Astrocyte (in vitro differentiated cells and primary cell): ENCODE measurements at regions not wholly inside any gene's neighbourhood (a gene's known extent, or its start where the extent isn't known, plus 50 kb on each side); places are given as distances from the start of the nearest gene placed in this dataset.

Source experiments
- DNase-seq: peaks from one replicate; pipeline ENCODE4 v3.0.0-alpha.2; 2010; ENCODE audit warnings: low read depth
- FAIRE-seq: peaks from 2 replicates; lab custom pipeline; 2011; peaks lifted over from hg19 to GRCh38; lab: Jason Lieb, UNC
- H2AFZ ChIP-seq: 2 replicates; pipeline ENCODE4 v1.6.0; 2012; ENCODE audit warnings: low read depth, low read length, inconsistent platforms
- H3K27ac ChIP-seq: 2 replicates; pipeline ENCODE4 v1.5.1; 2011; ENCODE audit warnings: low read depth, low read length, inconsistent platforms
- H3K27me3 ChIP-seq: 2 replicates; pipeline ENCODE4 v1.6.0; 2011; ENCODE audit warnings: low read length, inconsistent platforms; ENCODE audit not compliant: insufficient read depth
- H3K36me3 ChIP-seq: 2 replicates; pipeline ENCODE4 v1.5.1; 2011; ENCODE audit warnings: low read length, inconsistent platforms; ENCODE audit not compliant: insufficient read depth
- H3K4me1 ChIP-seq: 2 replicates; pipeline ENCODE4 v1.5.1; 2011; ENCODE audit warnings: low read length, inconsistent platforms; ENCODE audit not compliant: insufficient read depth
- H3K4me2 ChIP-seq: 2 replicates; pipeline ENCODE4 v1.6.0; 2012; ENCODE audit warnings: low read length, inconsistent platforms
- H3K4me3 ChIP-seq: 2 replicates; pipeline ENCODE4 v1.5.1; 2011; ENCODE audit warnings: low read depth, mild to moderate bottlenecking, low read length, inconsistent platforms; ENCODE audit not compliant: insufficient read depth
- H3K79me2 ChIP-seq: 2 replicates; pipeline ENCODE4 v1.6.0; 2012; ENCODE audit warnings: mild to moderate bottlenecking, low read length, inconsistent platforms; ENCODE audit not compliant: insufficient read depth
- H3K9ac ChIP-seq: 2 replicates; pipeline ENCODE4 v1.6.0; 2012; ENCODE audit warnings: mild to moderate bottlenecking, low read length, inconsistent platforms
- H3K9me3 ChIP-seq: 2 replicates; pipeline ENCODE4 v1.5.1; 2012; ENCODE audit warnings: low read depth, mild to moderate bottlenecking, low read length, inconsistent platforms; ENCODE audit not compliant: insufficient read depth
- H4K20me1 ChIP-seq: 2 replicates; pipeline ENCODE4 v1.6.0; 2012; ENCODE audit warnings: low read length, inconsistent platforms; ENCODE audit not compliant: insufficient read depth
- H3K27ac Mint-ChIP-seq: one replicate; pipeline ENCODE4 v1.8.0; 2021; ENCODE audit warnings: mild to moderate bottlenecking, mixed read lengths; ENCODE audit not compliant: unreplicated experiment
- H3K27me3 Mint-ChIP-seq: one replicate; pipeline ENCODE4 v1.8.0; 2021; ENCODE audit warnings: low read depth, mixed read lengths; ENCODE audit not compliant: unreplicated experiment
- H3K36me3 Mint-ChIP-seq: one replicate; pipeline ENCODE4 v1.8.0; 2021; ENCODE audit warnings: low read depth, mixed read lengths; ENCODE audit not compliant: unreplicated experiment
- H3K4me1 Mint-ChIP-seq: one replicate; pipeline ENCODE4 v1.8.0; 2021; ENCODE audit warnings: low read depth, mixed read lengths; ENCODE audit not compliant: unreplicated experiment
- H3K4me3 Mint-ChIP-seq: one replicate; pipeline ENCODE4 v1.8.0; 2021; ENCODE audit warnings: mild to moderate bottlenecking, moderate library complexity, mixed read lengths; ENCODE audit not compliant: unreplicated experiment
- H3K9me3 Mint-ChIP-seq: one replicate; pipeline ENCODE4 v1.8.0; 2021; ENCODE audit warnings: mild to moderate bottlenecking, mixed read lengths; ENCODE audit not compliant: unreplicated experiment
- EZH2 ChIP-seq: IDR thresholded peaks from 2 replicates; pipeline ENCODE4 v1.6.1; 2012; ENCODE audit warnings: mild to moderate bottlenecking, low read length, inconsistent platforms; ENCODE audit not compliant: insufficient read depth
- TF ChIP-seq, protein P1 (sequence below): IDR thresholded peaks from 2 replicates; pipeline ENCODE4 v1.5.1; 2011; ENCODE audit warnings: low read depth, mild to moderate bottlenecking, inconsistent platforms, low read length, moderate library complexity; ENCODE audit not compliant: insufficient read depth

DNA sequence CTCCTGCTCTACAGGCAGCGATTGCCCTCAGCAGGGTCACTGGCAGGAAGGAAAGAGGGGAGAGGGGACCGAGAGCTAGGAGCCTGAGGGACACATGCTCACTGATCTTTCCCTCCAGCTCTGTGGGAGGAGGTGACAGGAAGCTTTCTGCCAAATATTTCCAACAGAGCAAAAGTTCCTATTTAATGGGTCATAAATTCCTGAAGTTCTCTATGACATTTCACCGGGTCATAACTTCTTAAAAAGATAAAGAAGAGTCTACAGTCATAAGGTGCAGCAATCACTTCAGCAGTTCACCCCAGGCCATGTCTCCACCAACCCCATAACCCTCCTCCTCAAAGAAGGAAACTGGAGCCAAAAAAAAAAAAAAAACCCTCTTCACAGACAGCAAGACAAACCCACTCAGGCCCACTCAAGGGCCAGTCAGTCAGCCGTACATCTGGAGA, 481.1 kb downstream of the NR2F1-AS1 start:
- DNase-seq (peak; percentile 20), FAIRE-seq (no peak)
- H3K9me3 Mint-ChIP-seq, result peaks cover 11% of the 10 kb centered on the region
- no peaks in the 10 kb centered on the region for H3K36me3 ChIP-seq
- H3K27ac Mint-ChIP-seq, result no peak overlapping the region
- no peaks in the 10 kb centered on the region for H3K36me3 Mint-ChIP-seq
- no peaks in the 10 kb centered on the region for H3K79me2 ChIP-seq
- H3K4me2 ChIP-seq, result no peak overlapping the region
- no peak overlapping the region for H3K27ac ChIP-seq
- H3K4me3 ChIP-seq, result no peak overlapping the region
- no peak overlapping the region for H3K9ac ChIP-seq
- H3K27me3 Mint-ChIP-seq, result peaks cover 2% of the 10 kb centered on the region
- H3K4me1 ChIP-seq, result peaks cover 5% of the 10 kb centered on the region
- H4K20me1 ChIP-seq, result no peaks in the 10 kb centered on the region
- no peak overlapping the region for H2AFZ ChIP-seq
- no peaks in the 10 kb centered on the region for H3K27me3 ChIP-seq
- H3K9me3 ChIP-seq, result no peaks in the 10 kb centered on the region
- no peak overlapping the region for H3K4me3 Mint-ChIP-seq
- TF ChIP-seq, protein P1, sequence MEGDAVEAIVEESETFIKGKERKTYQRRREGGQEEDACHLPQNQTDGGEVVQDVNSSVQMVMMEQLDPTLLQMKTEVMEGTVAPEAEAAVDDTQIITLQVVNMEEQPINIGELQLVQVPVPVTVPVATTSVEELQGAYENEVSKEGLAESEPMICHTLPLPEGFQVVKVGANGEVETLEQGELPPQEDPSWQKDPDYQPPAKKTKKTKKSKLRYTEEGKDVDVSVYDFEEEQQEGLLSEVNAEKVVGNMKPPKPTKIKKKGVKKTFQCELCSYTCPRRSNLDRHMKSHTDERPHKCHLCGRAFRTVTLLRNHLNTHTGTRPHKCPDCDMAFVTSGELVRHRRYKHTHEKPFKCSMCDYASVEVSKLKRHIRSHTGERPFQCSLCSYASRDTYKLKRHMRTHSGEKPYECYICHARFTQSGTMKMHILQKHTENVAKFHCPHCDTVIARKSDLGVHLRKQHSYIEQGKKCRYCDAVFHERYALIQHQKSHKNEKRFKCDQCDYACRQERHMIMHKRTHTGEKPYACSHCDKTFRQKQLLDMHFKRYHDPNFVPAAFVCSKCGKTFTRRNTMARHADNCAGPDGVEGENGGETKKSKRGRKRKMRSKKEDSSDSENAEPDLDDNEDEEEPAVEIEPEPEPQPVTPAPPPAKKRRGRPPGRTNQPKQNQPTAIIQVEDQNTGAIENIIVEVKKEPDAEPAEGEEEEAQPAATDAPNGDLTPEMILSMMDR, result no peak
- TF ChIP-seq EZH2, result no peak
- H3K4me1 Mint-ChIP-seq, result peaks cover 9% of the 10 kb centered on the region

DNA sequence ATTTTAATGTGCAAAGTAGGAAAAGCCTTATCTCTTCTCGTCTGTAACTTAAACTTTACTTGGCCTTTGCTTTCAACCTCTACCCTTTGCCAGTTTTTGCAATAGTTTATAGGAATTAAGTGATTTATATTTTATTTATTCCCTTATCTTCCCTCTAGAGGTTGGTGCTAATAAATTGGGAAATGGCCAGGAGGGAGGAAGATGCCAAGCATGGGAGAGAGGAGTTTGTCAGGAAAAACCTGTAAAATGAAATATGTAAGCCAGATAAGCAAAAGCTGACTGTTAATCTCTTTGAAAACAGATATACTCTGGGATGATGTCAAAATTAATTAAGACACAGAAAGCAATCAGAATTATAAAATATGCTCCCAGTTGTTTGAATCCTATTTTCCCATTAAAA, 484.5 kb downstream of the NR2F1-AS1 start:
- Histone ChIP-seq H3K36me3 (no peaks in the 10 kb centered on the region), H3K4me2 (no peak overlapping the region), H3K9ac (no peak overlapping the region), H3K4me1 (peaks cover 8% of the 10 kb centered on the region), H3K4me3 (no peak overlapping the region), H3K27me3 (no peaks in the 10 kb centered on the region), H4K20me1 (no peaks in the 10 kb centered on the region), H2AFZ (no peak overlapping the region), H3K9me3 (no peaks in the 10 kb centered on the region), H3K27ac (no peak overlapping the region), H3K79me2 (no peaks in the 10 kb centered on the region)
- DNase-seq, result no peak
- H3K9me3 Mint-ChIP-seq, result peaks cover 6% of the 10 kb centered on the region
- H3K27ac Mint-ChIP-seq, result no peak overlapping the region
- FAIRE-seq, result no peak
- TF ChIP-seq, protein P1, result no peak
- TF ChIP-seq EZH2, result no peak
- no peaks in the 10 kb centered on the region for H3K36me3 Mint-ChIP-seq
- H3K4me3 Mint-ChIP-seq, result no peak overlapping the region
- peaks cover 2% of the 10 kb centered on the region for H3K27me3 Mint-ChIP-seq
- peaks cover 14% of the 10 kb centered on the region for H3K4me1 Mint-ChIP-seq

- H3K27me3 ChIP-seq, result no peaks in the 10 kb centered on the region
- no peaks in the 10 kb centered on the region for H3K9me3 Mint-ChIP-seq
- no peak overlapping the region for H3K27ac ChIP-seq
- no peak for TF ChIP-seq EZH2
- TF ChIP-seq, protein P1, result peak; percentile 21
- no peak overlapping the region for H3K4me3 ChIP-seq
- no peak overlapping the region for H3K9ac ChIP-seq
- H3K79me2 ChIP-seq, result no peaks in the 10 kb centered on the region
- H2AFZ ChIP-seq, result no peak overlapping the region
- H3K36me3 Mint-ChIP-seq, result no peaks in the 10 kb centered on the region
- no peak overlapping the region for H3K4me2 ChIP-seq
- FAIRE-seq, result peak; percentile 55
- H3K36me3 ChIP-seq, result no peaks in the 10 kb centered on the region
- H3K9me3 ChIP-seq, result no peaks in the 10 kb centered on the region
- DNase-seq, result peak; percentile 49
- no peak overlapping the region for H3K4me3 Mint-ChIP-seq
- H3K27ac Mint-ChIP-seq, result no peak overlapping the region
- H3K27me3 Mint-ChIP-seq, result no peaks in the 10 kb centered on the region
- H3K4me1 Mint-ChIP-seq, result peaks cover 5% of the 10 kb centered on the region
- H3K4me1 ChIP-seq, result peaks cover 4% of the 10 kb centered on the region
- H4K20me1 ChIP-seq, result no peaks in the 10 kb centered on the region
Measured at GRCh38 chr5:93092349-93093105, 488.5 kb downstream of the NR2F1-AS1 start.
